ENCODE measurements at regions not wholly inside any gene's neighbourhood (a gene's known extent, or its start where the extent isn't known, plus 50 kb on each side); places are given as distances from the start of the nearest gene placed in this dataset.

DNA sequence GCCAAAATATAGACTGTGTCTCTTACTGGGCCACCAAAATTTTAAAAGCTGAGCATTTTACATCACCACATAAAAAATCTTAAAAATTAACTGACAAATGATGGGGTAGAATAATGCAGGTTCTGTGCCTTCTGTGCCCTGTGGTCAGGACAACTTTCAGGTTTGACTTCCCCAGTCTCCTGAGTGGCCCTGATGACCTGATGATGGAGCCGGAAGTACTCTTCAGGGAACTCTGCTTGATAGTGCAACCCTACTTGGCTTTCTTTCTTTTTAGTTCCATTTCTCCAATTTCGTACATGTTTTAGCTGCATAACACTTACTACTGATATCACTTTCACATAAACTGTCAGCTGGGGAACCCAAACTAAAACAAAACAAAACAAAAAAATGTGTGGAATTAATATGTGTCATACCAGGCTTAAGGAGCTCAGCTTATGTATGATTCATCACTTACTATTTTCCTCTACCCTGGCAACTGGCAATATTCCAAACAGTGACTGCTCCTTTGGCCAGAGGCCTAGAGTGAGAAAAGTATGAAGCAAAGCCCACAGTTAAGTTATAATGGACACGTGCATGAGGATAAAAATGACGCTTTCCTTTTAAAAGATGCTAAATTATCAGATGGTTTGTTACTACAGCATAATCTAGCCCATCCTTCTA is 194.3 kb downstream of the BCHE start:
- TF ChIP-seq EP300 (IDR thresholded peaks at IDR 0.05; ENCODE audit: low read length) (no peak), ZNF263 (CRISPR knock-in tag; IDR thresholded peaks at IDR 0.05; ENCODE audit: borderline replicate concordance) (no peak), ZNF561 (CRISPR knock-in tag; conservative IDR thresholded peaks at IDR 0.05) (no peak), ZFX (CRISPR knock-in tag; IDR thresholded peaks at IDR 0.05) (no peak), CEBPG (CRISPR knock-in tag; IDR thresholded peaks at IDR 0.05) (no peak), CEBPG (tag; conservative IDR thresholded peaks at IDR 0.05 in 1 of 2, IDR thresholded peaks at IDR 0.05 in 1 of 2) (no peak), POLR2B (IDR thresholded peaks at IDR 0.05; ENCODE audit: low read depth, partially characterized antibody) (no peak)
- TF ChIP-seq, protein P1, sequence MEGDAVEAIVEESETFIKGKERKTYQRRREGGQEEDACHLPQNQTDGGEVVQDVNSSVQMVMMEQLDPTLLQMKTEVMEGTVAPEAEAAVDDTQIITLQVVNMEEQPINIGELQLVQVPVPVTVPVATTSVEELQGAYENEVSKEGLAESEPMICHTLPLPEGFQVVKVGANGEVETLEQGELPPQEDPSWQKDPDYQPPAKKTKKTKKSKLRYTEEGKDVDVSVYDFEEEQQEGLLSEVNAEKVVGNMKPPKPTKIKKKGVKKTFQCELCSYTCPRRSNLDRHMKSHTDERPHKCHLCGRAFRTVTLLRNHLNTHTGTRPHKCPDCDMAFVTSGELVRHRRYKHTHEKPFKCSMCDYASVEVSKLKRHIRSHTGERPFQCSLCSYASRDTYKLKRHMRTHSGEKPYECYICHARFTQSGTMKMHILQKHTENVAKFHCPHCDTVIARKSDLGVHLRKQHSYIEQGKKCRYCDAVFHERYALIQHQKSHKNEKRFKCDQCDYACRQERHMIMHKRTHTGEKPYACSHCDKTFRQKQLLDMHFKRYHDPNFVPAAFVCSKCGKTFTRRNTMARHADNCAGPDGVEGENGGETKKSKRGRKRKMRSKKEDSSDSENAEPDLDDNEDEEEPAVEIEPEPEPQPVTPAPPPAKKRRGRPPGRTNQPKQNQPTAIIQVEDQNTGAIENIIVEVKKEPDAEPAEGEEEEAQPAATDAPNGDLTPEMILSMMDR (IDR thresholded peaks at IDR 0.05 in 2 of 3, conservative IDR thresholded peaks at IDR 0.05 in 1 of 3; ENCODE audit: insufficient read depth in 2 of 3, low read depth in 1 of 3, low read length in 3 of 3): no peak
